ENCODE measurements at regions not wholly inside any gene's neighbourhood (a gene's known extent, or its start where the extent isn't known, plus 50 kb on each side); places are given as distances from the start of the nearest gene placed in this dataset.

- DNase-seq: no peak
Measured at GRCh38 chr11:127674754-127675153, 674.2 kb upstream of the KIRREL3 start.

- DNase-seq: no peak
Measured at GRCh38 chr11:127670374-127671119, 670.0 kb upstream of the KIRREL3 start.

DNA sequence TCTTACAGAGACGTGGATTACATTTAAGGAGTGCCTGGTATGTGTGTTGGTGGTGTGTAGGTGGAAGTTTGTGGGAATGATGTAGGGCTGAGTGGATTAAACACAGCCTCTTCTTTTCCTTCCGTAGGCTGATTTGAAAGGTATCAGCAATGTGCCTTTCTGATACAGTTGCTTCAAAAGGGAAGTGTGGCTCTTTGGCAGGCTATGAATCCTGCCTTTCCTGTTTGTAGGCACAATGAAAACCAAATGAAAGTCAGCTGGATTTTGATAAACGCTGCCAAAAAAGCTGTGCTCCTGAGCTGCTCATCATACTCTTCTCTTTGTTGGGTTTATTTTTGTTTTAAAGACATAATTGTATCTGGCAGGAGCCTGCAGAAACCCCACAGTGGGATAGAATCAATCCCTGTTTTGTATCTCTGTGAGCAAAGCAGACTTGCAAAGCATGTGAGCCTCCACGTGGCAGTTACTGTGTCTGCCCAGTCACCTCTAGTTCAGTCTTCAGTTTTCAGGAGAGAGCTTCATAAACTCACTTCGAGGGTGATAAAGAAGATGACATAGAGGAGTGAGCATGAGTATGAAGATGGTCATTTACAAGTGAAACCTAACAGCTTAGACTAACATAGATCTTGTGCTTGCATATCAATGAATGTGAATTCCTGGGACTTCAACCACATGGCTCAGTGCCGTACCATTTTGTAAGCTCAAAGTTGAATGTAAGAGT lies 655.7 kb upstream of the KIRREL3 start:
- DNase-seq: no peak

DNA sequence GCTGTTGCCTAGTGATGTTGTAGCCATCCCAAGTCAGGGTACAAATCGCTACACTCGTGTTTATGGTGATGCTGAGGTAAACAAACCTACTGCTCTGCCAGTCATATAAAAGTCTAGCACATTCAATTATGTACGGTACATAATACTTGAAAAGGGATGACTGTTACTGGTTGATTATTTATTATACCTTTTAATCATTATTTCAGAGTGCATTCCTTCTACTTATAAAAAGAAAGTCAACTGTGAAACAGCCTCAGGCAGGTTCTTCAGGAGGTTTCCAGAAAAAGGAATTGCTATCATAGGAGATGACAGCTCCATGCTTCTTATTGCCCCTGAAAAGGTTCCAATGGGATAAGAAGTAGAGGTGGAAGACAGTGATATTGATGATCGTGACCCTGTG lies 652.5 kb upstream of the KIRREL3 start:
- DNase-seq: no peak

DNA sequence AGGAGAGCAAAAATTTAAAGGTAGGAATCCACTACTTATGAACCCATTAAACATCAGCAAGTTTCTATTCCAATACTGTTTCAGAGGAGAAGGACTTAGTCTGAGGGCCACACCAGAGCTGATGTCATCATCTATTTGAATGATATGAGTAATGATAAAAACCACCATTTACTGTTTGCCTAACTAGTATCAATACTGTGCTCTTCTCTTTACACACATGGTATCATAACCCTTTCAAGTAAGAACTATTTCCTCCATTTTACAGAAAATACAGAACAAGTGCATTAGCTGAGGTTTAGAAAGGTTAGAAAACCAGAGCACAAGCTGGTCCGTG lies 651.3 kb upstream of the KIRREL3 start:
- DNase-seq: no peak

DNA sequence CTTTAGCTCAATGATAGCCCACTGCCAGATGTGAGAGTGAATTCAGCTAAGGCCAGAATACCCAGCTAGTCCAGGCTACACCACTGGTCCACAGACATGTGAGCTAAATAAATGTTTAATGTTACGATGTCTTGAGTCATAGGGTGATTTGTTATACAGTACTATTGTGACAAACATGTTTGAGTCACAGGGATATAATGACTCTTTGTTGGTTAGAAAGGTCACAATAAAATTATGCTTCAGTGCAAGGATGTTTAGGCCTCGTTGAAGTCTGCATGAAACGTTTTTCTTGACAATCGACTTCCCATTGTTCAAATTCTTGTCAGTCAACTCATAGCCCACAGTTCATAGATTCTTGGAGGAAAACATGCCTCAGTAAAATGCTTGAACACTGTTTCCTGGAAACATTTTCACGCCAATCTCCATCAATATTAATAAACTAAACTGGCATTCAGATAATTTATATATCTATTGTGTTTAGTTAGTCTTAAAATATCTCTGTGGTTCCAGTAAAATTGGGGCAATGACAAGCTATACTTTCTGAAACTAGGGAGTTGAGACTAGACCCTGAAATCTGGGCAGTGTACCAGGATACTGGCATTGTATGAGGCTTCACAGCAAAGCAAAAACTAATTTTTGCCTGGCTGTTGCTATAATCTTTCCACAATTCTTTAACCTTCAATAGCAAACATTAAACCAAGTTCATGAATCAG lies 650.8 kb upstream of the KIRREL3 start:
- no peak for DNase-seq

DNA sequence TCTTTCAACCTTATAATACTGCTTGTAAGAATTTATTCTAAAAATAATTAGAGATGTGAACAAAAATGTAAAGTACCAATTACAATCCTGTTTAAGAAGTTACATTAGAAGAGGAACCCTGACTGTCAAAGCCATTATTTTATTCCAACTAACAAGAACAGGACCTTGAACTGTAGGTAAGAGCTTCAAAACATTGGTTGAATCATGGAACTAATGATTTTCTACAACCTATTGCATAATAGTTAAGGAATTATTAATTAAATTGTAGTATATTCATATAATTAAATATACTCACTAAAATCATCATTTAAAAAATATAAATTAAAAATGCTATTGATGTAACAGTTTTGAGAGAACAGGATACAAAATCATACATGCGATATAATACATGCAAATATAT lies 649.4 kb upstream of the KIRREL3 start:
- no peak for DNase-seq

DNA sequence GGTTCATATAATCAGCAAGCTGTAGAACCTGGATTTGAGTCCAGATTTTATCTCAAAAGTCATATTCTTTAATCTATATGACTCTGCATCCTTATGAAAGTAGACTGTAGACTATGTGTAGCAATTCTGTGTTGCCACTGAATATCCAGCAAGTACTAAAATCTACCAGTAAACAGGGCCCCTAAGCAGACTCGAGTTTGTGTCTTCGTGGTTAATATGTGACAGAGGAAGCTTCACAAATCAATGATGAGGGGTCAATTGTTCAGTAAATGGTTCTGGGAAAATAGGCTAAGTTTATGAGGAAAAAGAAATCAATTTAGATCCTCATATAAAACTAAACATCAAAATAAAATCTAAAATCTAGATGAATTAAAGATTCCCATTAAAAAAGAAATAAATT lies 648.5 kb upstream of the KIRREL3 start:
- DNase-seq: no peak

- DNase-seq: no peak
Measured at GRCh38 chr11:127648583-127648982, 648.0 kb upstream of the KIRREL3 start.

GRCh38 chr11:127644366-127644765 lies 643.8 kb upstream of the KIRREL3 start:
- no peak for DNase-seq

DNA sequence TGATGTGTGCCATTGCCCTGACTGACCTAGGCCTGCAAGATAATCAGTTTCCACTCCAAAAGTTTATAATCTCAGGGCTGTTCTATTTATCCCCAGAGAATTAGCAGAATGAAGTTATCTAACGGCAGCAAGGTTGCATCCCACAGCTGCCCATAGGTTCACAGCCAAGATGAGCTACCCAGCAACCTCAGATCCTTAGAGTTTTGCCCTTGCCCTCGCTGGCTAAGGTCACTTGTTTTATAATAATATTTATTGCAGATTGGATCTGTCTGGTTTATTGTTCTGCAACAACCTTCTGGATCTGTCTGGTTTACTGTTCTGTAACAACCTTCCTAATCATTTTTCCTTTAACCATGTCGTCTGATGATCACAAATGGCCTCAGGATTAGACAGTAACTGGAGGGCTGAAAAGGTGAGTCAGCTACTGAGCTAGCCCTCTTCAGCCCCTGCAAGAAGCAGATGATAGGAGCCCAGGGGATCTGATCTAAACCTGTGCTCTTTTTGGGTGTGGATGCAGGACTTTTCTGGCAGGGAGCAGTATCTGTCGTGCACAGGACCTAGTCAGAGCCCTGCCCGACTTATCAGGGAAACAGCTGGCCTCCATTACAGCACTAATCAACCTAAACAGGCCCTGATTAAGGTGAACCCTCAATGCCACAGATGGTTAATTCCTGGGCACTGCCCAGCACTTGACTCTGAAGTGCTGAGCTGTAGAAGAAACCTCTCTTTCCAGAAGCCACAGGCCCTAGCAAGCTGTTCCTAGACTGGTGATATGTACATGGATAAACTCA lies 642.9 kb upstream of the KIRREL3 start:
- DNase-seq: peak; percentile 44

DNA sequence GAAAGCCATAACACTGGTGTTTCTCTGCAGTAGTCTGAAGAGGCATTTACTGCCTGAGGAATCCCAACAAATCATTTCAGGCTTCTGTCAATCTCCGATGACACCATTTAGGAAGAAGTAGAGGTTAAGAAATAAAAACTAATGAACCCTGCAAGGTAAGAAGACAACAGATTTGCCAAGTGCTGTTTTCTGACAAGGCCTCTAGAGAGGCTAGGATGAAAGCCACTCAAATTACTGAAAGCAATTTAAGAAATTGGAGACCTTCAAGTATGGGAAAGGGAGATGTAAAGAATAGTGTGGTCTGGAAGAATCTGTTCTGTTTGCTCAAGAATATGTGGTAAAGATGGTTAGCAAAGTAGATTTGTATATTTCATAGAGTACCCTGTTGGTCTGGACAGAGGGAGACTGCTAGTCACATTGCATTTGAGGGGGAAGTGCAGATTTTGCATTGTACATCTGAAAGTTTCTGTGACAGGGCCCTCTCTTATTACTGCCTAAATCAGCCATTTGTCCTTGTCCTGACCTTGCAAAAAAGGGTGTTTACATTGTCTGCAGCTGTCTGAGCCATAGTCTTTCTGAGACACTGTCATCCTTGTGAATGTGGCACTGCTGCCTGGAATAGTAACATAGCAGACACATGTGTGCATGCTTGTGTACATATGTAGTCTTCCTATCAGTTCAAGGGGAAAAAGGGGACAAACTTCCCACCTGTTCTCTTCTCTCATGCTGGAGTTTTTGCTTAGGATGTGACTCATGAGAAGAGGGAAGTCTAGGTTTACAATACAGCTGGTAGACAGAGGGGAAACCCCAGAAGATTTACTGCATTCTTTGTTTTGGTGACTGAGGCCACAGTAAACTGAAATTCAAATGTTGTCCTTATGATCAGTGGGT lies 640.2 kb upstream of the KIRREL3 start:
- no peak for DNase-seq

GRCh38 chr11:127639916-127640315 lies 639.3 kb upstream of the KIRREL3 start:
- no peak for DNase-seq

DNA sequence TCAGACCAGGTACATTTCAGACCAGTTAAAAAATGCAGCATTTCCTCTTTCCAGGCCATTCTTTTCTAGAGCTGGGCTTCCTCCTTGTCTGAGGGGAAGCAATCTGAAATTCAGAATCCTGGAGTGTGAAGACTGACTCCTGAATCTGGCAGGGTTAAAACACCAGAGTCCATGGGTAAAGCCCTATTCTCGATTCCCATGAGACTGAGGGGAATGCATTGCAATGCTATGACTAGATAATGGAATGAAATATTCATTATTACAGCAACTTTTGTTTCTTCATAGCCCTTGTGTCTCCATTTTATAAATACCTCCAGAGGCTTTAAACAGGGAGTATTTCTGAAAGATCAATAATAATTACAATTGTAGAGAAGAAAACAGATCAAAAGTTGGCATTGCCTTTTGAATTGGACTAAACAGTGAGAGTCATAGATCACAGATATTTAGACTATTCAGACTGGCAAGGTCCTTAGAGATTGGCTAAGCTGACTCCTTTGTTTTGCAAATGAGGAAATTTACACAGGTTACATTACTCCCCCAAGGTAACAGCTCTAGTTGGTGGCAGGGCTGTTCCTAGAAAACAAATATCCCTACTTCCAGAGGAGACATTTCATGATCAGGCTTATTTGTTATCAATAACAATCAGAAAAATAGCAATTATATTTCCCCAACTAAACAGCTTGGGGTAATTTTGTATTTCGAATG lies 632.6 kb upstream of the KIRREL3 start:
- no peak for DNase-seq

- no peak for DNase-seq
Measured at GRCh38 chr11:127632546-127632945, 632.0 kb upstream of the KIRREL3 start.

DNA sequence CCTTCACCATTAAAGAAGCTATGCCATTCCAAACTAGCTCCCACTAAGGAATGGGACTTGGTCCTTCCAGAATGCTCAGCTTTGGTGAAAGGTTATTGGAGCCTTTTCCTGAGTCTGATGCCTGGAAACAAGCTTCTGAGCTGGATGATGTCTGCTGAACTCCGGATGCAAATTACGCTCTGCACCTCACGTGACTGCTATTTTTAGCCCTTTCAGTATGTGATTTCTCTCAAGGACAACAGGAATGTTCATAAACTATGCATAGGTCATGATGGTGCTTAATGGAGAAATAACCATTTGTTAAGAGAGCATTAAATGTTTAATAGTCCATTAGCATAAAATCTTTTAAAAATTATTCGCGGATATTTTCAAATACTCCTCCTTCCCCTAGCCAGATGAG lies 631.4 kb upstream of the KIRREL3 start:
- no peak for DNase-seq

GRCh38 chr11:127629200-127629599 lies 628.6 kb upstream of the KIRREL3 start:
- no peak for DNase-seq

- DNase-seq: no peak
Measured at GRCh38 chr11:127628458-127628785, 627.9 kb upstream of the KIRREL3 start.

DNA sequence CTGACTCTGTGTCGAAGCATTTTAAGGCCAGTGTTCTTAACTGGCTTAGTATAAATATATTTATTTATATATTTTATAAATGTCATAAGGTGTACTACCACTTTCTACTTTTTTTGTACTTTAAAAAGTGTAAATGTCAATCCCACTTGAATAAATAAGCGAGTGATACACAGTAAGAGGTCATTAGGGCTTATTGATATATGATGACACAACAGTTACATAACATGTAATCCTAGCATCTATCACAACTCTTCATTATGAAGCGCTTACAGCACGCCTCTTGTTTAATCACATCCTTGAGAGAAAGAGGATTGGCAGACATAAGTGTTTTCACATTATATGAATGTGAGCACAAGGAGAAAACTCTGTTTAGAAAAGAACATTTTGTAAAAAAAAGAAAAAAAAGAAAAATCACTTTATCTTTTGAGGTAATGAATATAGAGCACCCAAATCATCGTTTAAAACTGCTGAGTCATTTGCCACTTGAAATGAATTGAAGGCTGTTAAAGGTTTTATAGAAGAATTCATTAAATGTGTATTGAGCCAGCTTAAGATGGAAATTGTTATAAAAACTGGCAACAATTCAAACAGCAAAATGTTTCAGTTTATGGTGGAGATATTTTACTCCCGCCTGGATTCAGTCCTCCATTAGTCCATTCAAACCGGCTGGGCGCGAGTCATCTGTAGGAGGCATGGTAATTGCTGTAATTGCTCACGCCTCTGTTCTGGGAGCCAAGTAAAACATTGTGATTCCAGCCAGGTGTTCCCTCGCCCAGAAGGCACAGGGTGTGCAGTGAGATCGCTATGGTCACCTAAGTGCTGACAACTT lies 627.3 kb upstream of the KIRREL3 start:
- DNase-seq: peak; percentile 4

- no peak for DNase-seq
Measured at GRCh38 chr11:127627204-127627603, 626.6 kb upstream of the KIRREL3 start.

GRCh38 chr11:127625402-127625801 lies 624.8 kb upstream of the KIRREL3 start:
- no peak for DNase-seq

All from hematopoietic multipotent progenitor cell treated with erythropoietin and hydrocortisone succinate and interleukin-3 and kit ligand, for 6 days (in vitro differentiated cells).